ENCODE measurements at regions not wholly inside any gene's neighbourhood (a gene's known extent, or its start where the extent isn't known, plus 50 kb on each side); places are given as distances from the start of the nearest gene placed in this dataset.

- CTCF ChIA-PET (ENCODE audit: low intra/inter-chr PET ratio), result interaction anchor here (0.5 kb wide), 1 partner anchor 1251 kb away, joined by 3 read pairs; no protein-coding TSS in a partner anchor
- Histone ChIP-seq H4K20me1 (replicated peaks; ENCODE audit: control insufficient read depth, insufficient read depth, low read length) (no peaks in the 10 kb centered on the region), H3K27me3 (ENCODE audit: control insufficient read depth in 2 of 2, insufficient read depth in 2 of 2, low read length in 2 of 2) (no peaks in the 10 kb centered on the region), H3K9me1 (ENCODE audit: control insufficient read depth, insufficient read depth, low read length) (no peaks in the 10 kb centered on the region), H3K79me2 (ENCODE audit: control insufficient read depth, insufficient read depth, low read length) (no peaks in the 10 kb centered on the region), H3K4me3 (no peak overlapping the region), H3K9me3 (replicated peaks; ENCODE audit: control insufficient read depth, insufficient read depth, low read depth, low read length) (no peaks in the 10 kb centered on the region; the same call in 1 of the 2 replicates), H2AFZ (ENCODE audit: low read depth, low read length) (no peak overlapping the region), H3K4me2 (ENCODE audit: insufficient read depth, low read length) (no peak overlapping the region), H3K9ac (ENCODE audit: insufficient read depth in 1 of 2, low read depth in 2 of 2, low read length in 2 of 2) (no peak overlapping the region), H3K27ac (ENCODE audit: extremely low read depth, low read depth, low read length) (no peak overlapping the region), H3K36me3 (ENCODE audit: control insufficient read depth, insufficient read depth, low read length) (no peaks in the 10 kb centered on the region), H3K4me1 (replicated peaks in 1 of 2; ENCODE audit: control insufficient read depth in 2 of 2, insufficient read depth in 2 of 2, low read length in 2 of 2) (no peaks in the 10 kb centered on the region)
- WGBS (ENCODE audit: insufficient coverage, low coverage, missing lambda C conversion rate), result 0% methylated on average over 2 of the region's 2 CpGs
- in situ Hi-C loops (cut with MboI), result no loop called here
- intact Hi-C loops (cut with micrococcal nuclease), result no loop called here
- FAIRE-seq (no peak), DNase-seq (ENCODE audit: extremely low read depth in 1 of 4, low spot score in 3 of 4) (no peak), ATAC-seq (no peak)
- TF ChIP-seq E4F1 (CRISPR knock-in tag; IDR thresholded peaks at IDR 0.05; ENCODE audit: borderline replicate concordance) (no peak), CTBP1 (IDR thresholded peaks at IDR 0.05; ENCODE audit: borderline replicate concordance) (no peak)
- no TSS peak for BruUV-seq (replicated peaks)
- POLR2A ChIA-PET, result no interaction called here
These were observed 709.8 kb downstream of the KCTD16 start for GRCh38 chr5:144880513-144880912.

GRCh38 chr5:144876990-144877389 lies 706.3 kb downstream of the KCTD16 start:
- Histone ChIP-seq H3K9me1 (ENCODE audit: control insufficient read depth, insufficient read depth, low read length) (no peaks in the 10 kb centered on the region), H3K9me3 (replicated peaks; ENCODE audit: control insufficient read depth, insufficient read depth, low read depth, low read length) (no peaks in the 10 kb centered on the region; the same call in 1 of the 2 replicates), H3K9ac (ENCODE audit: insufficient read depth in 1 of 2, low read depth in 2 of 2, low read length in 2 of 2) (no peak overlapping the region), H3K36me3 (ENCODE audit: control insufficient read depth, insufficient read depth, low read length) (no peaks in the 10 kb centered on the region), H3K4me1 (replicated peaks in 1 of 2; ENCODE audit: control insufficient read depth in 2 of 2, insufficient read depth in 2 of 2, low read length in 2 of 2) (no peaks in the 10 kb centered on the region), H4K20me1 (replicated peaks; ENCODE audit: control insufficient read depth, insufficient read depth, low read length) (no peaks in the 10 kb centered on the region), H3K79me2 (ENCODE audit: control insufficient read depth, insufficient read depth, low read length) (no peaks in the 10 kb centered on the region), H3K4me2 (ENCODE audit: insufficient read depth, low read length) (no peak overlapping the region), H3K27me3 (ENCODE audit: control insufficient read depth in 2 of 2, insufficient read depth in 2 of 2, low read length in 2 of 2) (no peaks in the 10 kb centered on the region), H2AFZ (ENCODE audit: low read depth, low read length) (no peak overlapping the region), H3K27ac (ENCODE audit: extremely low read depth, low read depth, low read length) (no peak overlapping the region), H3K4me3 (no peak overlapping the region)
- intact Hi-C loops (cut with micrococcal nuclease), result no loop called here
- no TSS peak for BruUV-seq (replicated peaks)
- ATAC-seq (no peak), DNase-seq (ENCODE audit: extremely low read depth in 1 of 4, low spot score in 3 of 4) (no peak), FAIRE-seq (no peak)
- ChIA-PET CTCF (ENCODE audit: low intra/inter-chr PET ratio) (no interaction called here), POLR2A (no interaction called here)
- in situ Hi-C loops (cut with MboI), result no loop called here
- TF ChIP-seq CEBPB (tag; IDR thresholded peaks at IDR 0.05) (peak; percentile 64), CTCFL (IDR thresholded peaks at IDR 0.05; ENCODE audit: borderline replicate concordance, insufficient read depth, low read depth, low read length, poor library complexity, severe bottlenecking) (no peak), RERE (CRISPR knock-in tag; IDR thresholded peaks at IDR 0.05; ENCODE audit: borderline replicate concordance) (no peak), ZNF561 (CRISPR knock-in tag; conservative IDR thresholded peaks at IDR 0.05) (no peak)

Data from K562 (cell line).